ENCODE measurements at regions not wholly inside any gene's neighbourhood (a gene's known extent, or its start where the extent isn't known, plus 50 kb on each side); places are given as distances from the start of the nearest gene placed in this dataset.

DNA sequence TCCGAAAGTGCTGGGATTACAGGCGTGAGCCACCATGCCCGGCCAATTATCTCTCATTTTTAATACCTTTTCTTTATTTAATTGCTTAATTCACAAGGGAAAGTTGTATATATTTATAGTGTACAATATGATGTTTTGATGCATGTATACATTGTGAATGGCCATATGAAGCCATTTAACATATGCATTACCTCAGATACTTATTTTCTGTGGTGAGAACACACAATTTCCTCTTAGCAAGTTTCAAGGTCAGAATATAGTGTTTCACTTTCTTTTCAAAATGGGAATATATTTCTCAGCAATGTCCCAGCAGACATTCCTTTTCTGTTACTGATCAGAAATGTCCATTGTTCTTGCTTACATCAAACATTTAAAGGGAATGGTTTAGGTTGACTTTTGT, 1596.3 kb downstream of the MAT2B start:
- TF ChIP-seq EZH2 (IDR thresholded peaks at IDR 0.05) (no peak), POLR2AphosphoS5 (IDR thresholded peaks at IDR 0.05; ENCODE audit: borderline replicate concordance, low read depth, low read length) (no peak), FOXP2 (optimal IDR thresholded peaks at IDR 0.05; ENCODE audit: control extremely low read depth, extremely low read length, insufficient read depth) (no peak)
